ENCODE measurements at regions not wholly inside any gene's neighbourhood (a gene's known extent, or its start where the extent isn't known, plus 50 kb on each side); places are given as distances from the start of the nearest gene placed in this dataset.
"Not testable (repeated sequence)": the region's sequence is repeated elsewhere in the genome, so short reads cannot be mapped to it uniquely, and the experiment has no call there.

DNA sequence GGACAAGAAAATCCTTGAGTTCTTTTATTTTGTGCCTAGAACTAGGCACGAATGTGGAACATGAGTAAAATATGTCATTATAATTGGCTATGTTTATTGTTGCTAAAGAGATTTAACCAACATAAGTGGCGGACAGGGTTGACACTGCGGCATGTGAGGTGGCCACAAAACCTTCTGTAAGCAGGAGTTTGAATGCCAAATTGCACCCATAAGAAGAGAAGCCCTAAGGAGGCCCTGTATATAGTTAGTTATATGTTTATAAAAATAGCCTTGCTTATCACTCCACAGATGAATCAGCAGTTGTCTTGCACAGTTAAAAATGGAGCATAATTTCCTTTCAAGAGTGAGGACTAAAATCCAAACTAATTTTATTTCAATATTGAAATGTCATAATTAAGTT is 336.1 kb downstream of the GBA3 start:
- DNase-seq (ENCODE audit: low read depth in 2 of 2): no peak

GRCh38 chr4:23023666-23024065 is 330.9 kb downstream of the GBA3 start:
- DNase-seq (ENCODE audit: low read depth in 2 of 2): no peak

- no peak for DNase-seq (ENCODE audit: low read depth in 2 of 2)
Observed at GRCh38 chr4:23023121-23023520, 330.4 kb downstream of the GBA3 start.

GRCh38 chr4:23022032-23022431 is 329.3 kb downstream of the GBA3 start:
- DNase-seq (ENCODE audit: low read depth in 2 of 2): no peak

DNA sequence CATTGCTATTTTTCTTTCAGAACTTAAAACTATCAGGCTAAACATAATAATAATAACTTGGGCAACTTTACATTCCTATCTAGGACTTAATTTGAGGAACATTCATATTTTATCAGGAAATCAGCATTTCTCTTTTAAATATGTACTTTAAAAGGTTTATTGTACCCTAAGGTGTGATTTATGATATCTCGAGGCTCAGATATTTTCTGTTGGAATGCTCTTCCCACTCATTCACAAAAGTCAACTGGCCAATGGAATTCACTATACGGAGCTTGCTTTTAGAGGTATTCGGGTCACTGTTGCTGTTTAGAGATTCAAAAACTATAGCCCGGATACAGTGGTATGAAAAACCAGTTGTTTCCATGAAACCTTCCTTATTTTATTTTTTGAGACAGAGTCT is 328.3 kb downstream of the GBA3 start:
- no peak for DNase-seq (ENCODE audit: low read depth in 2 of 2)

DNA sequence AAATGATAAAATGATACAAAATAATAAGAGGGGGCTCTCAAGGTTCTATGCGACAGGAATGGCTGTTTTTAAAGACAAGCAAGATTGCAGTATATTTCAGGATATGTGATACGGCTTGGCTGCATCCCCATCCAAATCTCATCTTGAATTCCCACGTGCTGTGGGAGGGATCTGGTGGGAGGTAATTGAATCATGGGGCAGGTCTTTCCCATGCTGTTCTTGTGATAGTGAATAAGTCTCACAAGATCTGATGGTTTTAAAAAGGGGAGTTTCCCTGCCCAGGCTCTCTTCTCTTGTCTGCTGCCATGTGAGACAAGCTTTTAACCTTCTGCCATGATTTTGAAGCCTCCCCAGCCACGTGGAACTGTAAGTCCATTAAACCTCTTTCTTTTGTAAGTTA is 327.7 kb downstream of the GBA3 start:
- not testable (repeated sequence) for DNase-seq (ENCODE audit: low read depth in 2 of 2)

- DNase-seq (ENCODE audit: low read depth in 2 of 2): no peak
Observed at GRCh38 chr4:23016981-23017380, 324.2 kb downstream of the GBA3 start.

GRCh38 chr4:23015821-23016220 is 323.1 kb downstream of the GBA3 start:
- no peak for DNase-seq (ENCODE audit: low read depth in 2 of 2)

- no peak for DNase-seq (ENCODE audit: low read depth in 2 of 2)
Observed at GRCh38 chr4:23009093-23009492, 316.4 kb downstream of the GBA3 start.

DNA sequence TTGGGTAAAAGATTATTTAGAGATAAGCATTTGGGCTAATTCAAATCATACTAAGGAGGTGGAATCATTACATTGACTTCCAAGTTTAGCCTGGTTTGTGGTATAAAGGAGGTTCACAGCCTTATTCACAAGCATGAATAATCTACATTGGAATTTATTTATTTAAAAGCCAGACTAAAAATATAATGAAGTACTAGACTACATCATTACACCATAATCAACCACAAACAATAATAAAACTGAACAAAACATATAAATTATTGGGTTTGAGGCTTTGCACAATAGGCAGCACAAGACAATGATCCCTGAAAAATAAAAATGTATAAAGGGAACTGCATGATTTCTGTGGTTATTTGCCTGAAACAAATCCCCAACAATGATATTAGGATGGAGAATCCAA is 314.0 kb downstream of the GBA3 start:
- no peak for DNase-seq (ENCODE audit: low read depth in 2 of 2)

GRCh38 chr4:23005691-23006090 is 313.0 kb downstream of the GBA3 start:
- no peak for DNase-seq (ENCODE audit: low read depth in 2 of 2)

DNA sequence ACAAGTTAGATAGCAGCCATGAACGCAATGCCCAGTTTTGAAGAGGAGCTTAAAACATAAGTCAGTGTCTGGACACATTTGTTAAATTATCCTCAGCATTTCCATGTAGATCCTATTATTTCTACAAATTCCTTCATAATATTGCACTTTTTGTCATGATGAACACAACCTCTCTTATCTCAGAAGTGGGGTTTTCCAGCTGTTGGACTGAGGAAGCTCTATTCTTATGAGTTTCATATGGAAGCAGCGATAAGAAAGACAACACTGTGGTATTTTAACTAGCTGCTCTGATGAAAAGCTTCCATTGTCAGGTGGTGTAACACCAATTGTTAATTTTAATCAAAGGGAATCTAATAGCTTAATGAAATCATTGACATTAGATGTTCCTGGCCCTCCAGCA is 308.7 kb downstream of the GBA3 start:
- no peak for DNase-seq (ENCODE audit: low read depth in 2 of 2)

GRCh38 chr4:22999419-22999818 is 306.7 kb downstream of the GBA3 start:
- no peak for DNase-seq (ENCODE audit: low read depth in 2 of 2)

DNA sequence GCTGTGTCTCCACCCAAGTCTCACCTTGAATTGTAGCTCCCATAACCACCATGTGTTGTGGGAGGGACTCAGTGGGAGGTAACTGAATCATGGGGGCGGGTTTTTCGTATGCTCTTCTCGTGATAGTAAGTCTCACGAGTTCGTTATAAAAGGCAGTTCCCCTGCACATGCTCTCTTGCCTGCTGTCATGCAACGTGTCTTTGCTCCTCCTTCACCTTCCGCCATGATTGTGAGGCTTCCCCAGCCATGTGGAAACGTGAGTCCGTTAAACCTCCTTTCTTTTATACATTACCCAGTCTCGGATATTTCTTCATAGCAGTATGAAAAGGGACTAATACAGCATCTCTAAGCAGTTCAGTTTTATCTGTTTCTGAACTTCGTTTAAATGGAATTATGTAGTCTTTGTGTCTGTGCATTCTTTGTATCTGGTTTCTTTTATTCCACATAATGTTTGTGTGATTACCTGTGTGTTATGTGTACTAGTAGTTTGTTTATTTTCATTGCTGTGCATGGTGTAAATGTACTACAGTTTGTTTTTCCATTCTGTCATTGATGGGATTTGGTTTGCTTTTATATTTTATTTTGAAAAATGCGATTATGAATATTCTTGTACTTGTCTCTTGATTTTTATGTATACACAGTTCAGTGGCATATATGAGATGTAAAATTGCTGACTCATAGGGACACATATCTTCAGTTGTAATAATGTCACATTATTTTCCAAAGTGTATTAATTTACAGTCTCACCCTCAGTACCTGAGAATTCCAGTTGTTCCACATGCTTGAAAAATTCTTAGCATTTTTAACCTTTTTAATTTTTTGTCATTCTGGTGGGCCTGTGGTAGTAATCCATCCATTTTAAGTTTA is 304.9 kb downstream of the GBA3 start:
- no peak for DNase-seq (ENCODE audit: low read depth in 2 of 2)

DNA sequence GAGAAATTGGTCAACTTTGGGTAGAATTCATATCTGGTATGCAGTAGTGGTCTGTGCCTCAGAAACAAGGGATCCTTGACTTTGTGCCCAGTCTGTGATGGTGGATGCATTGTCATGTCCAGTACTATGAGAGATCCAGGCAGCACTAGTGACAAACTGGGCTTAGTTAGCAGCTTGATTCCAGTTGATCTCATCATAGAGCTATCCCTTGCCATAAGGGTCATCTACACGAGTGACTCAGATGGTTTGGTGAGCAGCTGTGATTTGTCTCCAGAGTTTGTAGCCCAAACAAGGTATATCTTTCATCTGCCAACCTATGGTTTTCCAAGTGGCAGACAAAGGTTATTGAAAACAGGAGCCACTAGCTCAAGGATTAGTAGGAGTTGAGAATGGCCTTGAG is 298.8 kb downstream of the GBA3 start:
- no peak for DNase-seq (ENCODE audit: low read depth in 2 of 2)

DNA sequence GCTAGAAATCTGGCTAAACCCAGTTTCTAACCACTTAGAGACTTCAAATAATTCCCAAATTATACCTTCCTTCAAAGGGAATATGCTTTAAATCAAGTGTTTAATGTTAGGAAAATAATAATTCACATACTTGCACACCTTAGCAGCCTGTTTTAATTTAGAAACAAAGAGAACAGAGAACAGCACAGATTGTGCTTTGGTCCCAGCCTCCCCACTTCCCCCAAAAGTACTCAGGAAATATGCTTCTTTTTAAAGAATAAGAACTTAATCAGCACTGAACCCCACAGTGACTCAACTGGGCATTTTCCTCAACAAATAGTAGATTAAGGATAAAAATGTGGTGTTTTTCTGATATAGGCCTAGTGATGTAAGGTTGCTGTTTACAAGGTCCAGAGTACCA is 295.8 kb downstream of the GBA3 start:
- no peak for DNase-seq (ENCODE audit: low read depth in 2 of 2)

DNA sequence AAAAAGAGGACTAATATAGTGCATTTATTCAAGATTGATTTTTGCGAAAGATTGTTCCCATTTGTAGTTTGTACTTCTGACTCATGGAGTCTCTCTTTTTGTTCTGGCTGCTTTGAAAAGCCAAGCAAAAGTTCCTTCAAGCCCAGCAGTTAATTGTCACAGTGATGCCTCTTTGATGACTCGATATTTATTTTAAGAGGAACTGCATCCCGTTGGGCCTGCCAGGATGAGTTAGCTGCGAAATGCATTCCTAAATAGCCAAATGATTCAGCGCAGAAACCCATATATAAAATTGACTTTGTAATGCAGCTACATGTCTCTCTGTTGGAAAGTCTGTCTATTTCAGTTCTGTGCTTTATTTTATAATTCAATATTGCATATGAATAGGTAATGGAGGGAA is 295.1 kb downstream of the GBA3 start:
- no peak for DNase-seq (ENCODE audit: low read depth in 2 of 2)

DNA sequence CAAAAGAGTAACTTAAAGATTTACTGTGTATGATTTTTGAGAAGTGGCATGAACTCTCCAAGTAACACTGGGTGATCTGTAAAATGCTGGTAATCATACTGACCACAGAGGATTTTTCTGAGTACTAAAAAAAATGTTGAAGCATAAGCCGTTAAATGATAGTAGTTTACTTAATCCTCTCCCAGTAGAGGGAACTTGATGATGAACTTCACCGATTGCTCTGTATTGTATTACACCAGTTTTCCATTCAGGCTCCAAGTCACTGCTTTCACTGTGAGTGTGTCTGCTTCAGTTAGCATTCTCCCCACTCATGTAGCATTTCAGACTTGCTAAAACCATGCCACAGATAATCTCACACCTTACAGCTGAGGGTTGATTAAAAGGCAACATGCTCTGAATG is 294.1 kb downstream of the GBA3 start:
- DNase-seq (ENCODE audit: low read depth in 2 of 2): no peak

DNA sequence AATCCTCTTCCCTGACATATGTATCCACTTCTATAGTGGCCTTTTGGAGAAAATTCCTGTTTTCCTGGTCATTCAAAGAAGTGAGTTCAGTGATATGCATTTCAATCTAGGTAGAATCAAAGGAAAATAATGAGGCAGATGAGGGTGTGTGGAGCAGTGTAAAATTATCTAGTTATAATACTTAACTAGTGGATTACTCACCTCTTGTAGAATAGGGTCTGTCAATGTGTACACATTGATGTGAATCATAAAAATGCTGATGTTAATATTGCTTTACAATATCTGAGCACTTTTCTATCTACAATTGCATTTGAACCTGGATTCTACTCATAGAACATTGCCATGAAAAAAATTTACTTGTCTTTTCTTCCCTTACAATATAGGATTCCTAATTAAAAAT is 293.5 kb downstream of the GBA3 start:
- no peak for DNase-seq (ENCODE audit: low read depth in 2 of 2)

- DNase-seq (ENCODE audit: low read depth in 2 of 2): no peak
Observed at GRCh38 chr4:22984390-22984789, 291.7 kb downstream of the GBA3 start.

- no peak for DNase-seq (ENCODE audit: low read depth in 2 of 2)
Observed at GRCh38 chr4:22978656-22979055, 285.9 kb downstream of the GBA3 start.

- no peak for DNase-seq (ENCODE audit: low read depth in 2 of 2)
Observed at GRCh38 chr4:22970665-22971064, 277.9 kb downstream of the GBA3 start.

GRCh38 chr4:22969287-22969896 is 276.7 kb downstream of the GBA3 start:
- DNase-seq (ENCODE audit: low read depth in 2 of 2): no peak

DNA sequence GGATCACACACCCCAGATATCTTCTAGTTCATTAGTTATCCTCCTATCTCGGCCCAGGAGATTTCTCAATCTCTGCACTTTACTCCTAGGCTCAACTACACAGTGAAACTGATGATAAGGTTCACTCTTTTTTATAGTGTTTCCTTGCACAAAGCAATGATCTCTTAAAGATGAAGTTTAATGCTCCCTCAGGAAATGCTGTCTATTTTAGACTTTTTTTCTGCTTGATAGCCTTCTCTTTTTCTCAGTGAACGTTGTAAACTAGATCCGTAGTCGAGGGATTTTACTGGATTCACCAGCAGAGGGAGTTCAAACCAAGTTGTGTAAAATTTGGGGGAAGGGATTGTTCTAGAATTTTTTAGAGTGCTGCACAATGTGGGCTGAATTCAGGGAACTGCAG is 269.6 kb downstream of the GBA3 start:
- no peak for DNase-seq (ENCODE audit: low read depth in 2 of 2)

Data from activated CD8-positive, alpha-beta memory T cell treated with anti-CD3 and anti-CD28 coated beads for 4 hours (primary cell).